Right lobe of liver (tissue), 4 donors: ENCODE measurements at regions not wholly inside any gene's neighbourhood (a gene's known extent, or its start where the extent isn't known, plus 50 kb on each side); places are given as distances from the start of the nearest gene placed in this dataset.

ENCODE experiments used
- POLR2A ChIP-seq: fragments of 450-650 bp; IDR thresholded peaks from one replicate; pipeline ENCODE4 v1.6.1; 2017; ENCODE audit warnings: antibody characterized with exemption, mild to moderate bottlenecking
- TF ChIP-seq, protein P1 (sequence below), 4 donors: fragments of 200-600 bp in 3 of 4; fragments of 450-650 bp in 1 of 4; IDR thresholded peaks; one replicate each; pipeline versions ENCODE4 v1.5.1 to v1.8.0; 2016 to 2022; ENCODE audit warnings: antibody characterized with exemption in 4 of 4, mild to moderate bottlenecking in 2 of 4
- donor health status: DM: no; HTN: no; CAD: no.
- donor health status: DM: no; HTN: no; CAD: no.
- donor health status: DM: no; HTN: yes; CAD: no.

DNA sequence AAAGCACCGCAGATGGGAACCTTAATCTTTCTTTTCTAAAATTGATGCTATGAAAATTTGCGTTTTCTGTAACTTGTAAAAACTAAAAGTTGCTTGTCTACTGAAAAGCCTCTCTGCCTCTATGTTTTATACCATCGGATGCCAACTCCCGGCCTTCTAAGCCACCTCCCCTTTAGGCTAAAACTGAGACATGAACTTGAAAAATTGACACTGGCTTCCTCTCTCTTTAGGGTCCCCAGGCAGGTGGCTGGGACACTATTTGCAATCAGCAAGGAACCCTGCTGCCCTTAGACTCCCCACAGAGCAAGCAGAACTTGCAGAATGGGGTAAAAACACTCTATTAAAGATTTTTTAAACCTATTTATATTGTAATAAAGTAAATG lies 151.1 kb upstream of the CAMK1G start:
- TF ChIP-seq, protein P1, sequence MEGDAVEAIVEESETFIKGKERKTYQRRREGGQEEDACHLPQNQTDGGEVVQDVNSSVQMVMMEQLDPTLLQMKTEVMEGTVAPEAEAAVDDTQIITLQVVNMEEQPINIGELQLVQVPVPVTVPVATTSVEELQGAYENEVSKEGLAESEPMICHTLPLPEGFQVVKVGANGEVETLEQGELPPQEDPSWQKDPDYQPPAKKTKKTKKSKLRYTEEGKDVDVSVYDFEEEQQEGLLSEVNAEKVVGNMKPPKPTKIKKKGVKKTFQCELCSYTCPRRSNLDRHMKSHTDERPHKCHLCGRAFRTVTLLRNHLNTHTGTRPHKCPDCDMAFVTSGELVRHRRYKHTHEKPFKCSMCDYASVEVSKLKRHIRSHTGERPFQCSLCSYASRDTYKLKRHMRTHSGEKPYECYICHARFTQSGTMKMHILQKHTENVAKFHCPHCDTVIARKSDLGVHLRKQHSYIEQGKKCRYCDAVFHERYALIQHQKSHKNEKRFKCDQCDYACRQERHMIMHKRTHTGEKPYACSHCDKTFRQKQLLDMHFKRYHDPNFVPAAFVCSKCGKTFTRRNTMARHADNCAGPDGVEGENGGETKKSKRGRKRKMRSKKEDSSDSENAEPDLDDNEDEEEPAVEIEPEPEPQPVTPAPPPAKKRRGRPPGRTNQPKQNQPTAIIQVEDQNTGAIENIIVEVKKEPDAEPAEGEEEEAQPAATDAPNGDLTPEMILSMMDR (IDR thresholded peaks at IDR 0.05), result no peak
- TF ChIP-seq POLR2A, result no peak
